MCF 10A (cell line): ENCODE measurements at regions not wholly inside any gene's neighbourhood (a gene's known extent, or its start where the extent isn't known, plus 50 kb on each side); places are given as distances from the start of the nearest gene placed in this dataset.

Experiments
- BruUV-seq: library from RNA; stranded (reverse); fragments of 400-500 nt; replicated peaks from 2 replicates; lab custom pipeline; 2021; lab: Mats Ljungman, UMichigan
- CTCF ChIA-PET: fragments of 300-600 bp; sonication (Branson Sonifier 250); formaldehyde crosslinking; extraction: SDS; loops from one replicate; lab custom pipeline; 2021; ENCODE audit warnings: antibody characterized with exemption, inconsistent platforms; lab: Yijun Ruan, JAX
- POLR2A ChIA-PET: fragments of 300-600, 350-650 bp; sonication (Branson Sonifier 250); formaldehyde crosslinking; extraction: SDS; loops from one replicate; lab custom pipeline; 2020; ENCODE audit warnings: antibody characterized with exemption, inconsistent platforms; lab: Yijun Ruan, JAX
- DNase-seq: peaks from one replicate; pipeline ENCODE4 v3.0.0-alpha.2; 2018; ENCODE audit not compliant: unreplicated experiment
- H3K27ac Mint-ChIP-seq: one replicate; pipeline ENCODE4 v1.8.0; 2022; ENCODE audit warnings: mild to moderate bottlenecking, low read depth, mixed read lengths; ENCODE audit not compliant: unreplicated experiment
- H3K27me3 Mint-ChIP-seq: one replicate; pipeline ENCODE4 v1.8.0; 2022; ENCODE audit warnings: mixed read lengths; ENCODE audit not compliant: insufficient read depth, unreplicated experiment
- H3K36me3 Mint-ChIP-seq: one replicate; pipeline ENCODE4 v1.8.0; 2022; ENCODE audit warnings: mild to moderate bottlenecking, moderate library complexity, mixed read lengths; ENCODE audit not compliant: insufficient read depth, unreplicated experiment
- H3K4me1 Mint-ChIP-seq: one replicate; pipeline ENCODE4 v1.8.0; 2022; ENCODE audit warnings: mixed read lengths; ENCODE audit not compliant: insufficient read depth, unreplicated experiment
- H3K4me3 Mint-ChIP-seq: one replicate; pipeline ENCODE4 v1.8.0; 2022; ENCODE audit warnings: mild to moderate bottlenecking, moderate library complexity, mixed read lengths; ENCODE audit not compliant: unreplicated experiment
- H3K9me3 Mint-ChIP-seq: one replicate; pipeline ENCODE4 v1.8.0; 2022; ENCODE audit warnings: mixed read lengths; ENCODE audit not compliant: unreplicated experiment
- CTCF ChIP-seq: fragments of 200-600 bp; IDR thresholded peaks from one replicate; pipeline ENCODE4 v1.8.0; 2022; ENCODE audit warnings: antibody characterized with exemption, mild to moderate bottlenecking; ENCODE audit not compliant: unreplicated experiment
- intact Hi-C: fragments of 100-400 bp; cut with micrococcal nuclease; formaldehyde crosslinking; loops from 2 replicates; pipeline ENCODE4 v1.14.1; 2022

- H3K36me3 Mint-ChIP-seq: no peaks in the 10 kb centered on the region
- intact Hi-C loops: no loop called here
- no peaks in the 10 kb centered on the region for H3K9me3 Mint-ChIP-seq
- BruUV-seq: no TSS peak
- ChIA-PET CTCF (no interaction called here), POLR2A (no interaction called here)
- TF ChIP-seq CTCF: no peak
- H3K27me3 Mint-ChIP-seq: no peaks in the 10 kb centered on the region
- no peaks in the 10 kb centered on the region for H3K4me1 Mint-ChIP-seq
- no peak overlapping the region for H3K27ac Mint-ChIP-seq
- DNase-seq: no peak
- H3K4me3 Mint-ChIP-seq: no peak overlapping the region
Measured at GRCh38 chr13:62087124-62087523, 671.5 kb upstream of the PCDH20 start.

- POLR2A ChIA-PET: no interaction called here
- Mint-ChIP-seq H3K4me1 (no peaks in the 10 kb centered on the region), H3K4me3 (no peak overlapping the region), H3K27ac (no peak overlapping the region), H3K27me3 (no peaks in the 10 kb centered on the region), H3K9me3 (no peaks in the 10 kb centered on the region), H3K36me3 (no peaks in the 10 kb centered on the region)
- BruUV-seq: no TSS peak
- intact Hi-C loops: no loop called here
- TF ChIP-seq CTCF: no peak
- no peak for DNase-seq
- CTCF ChIA-PET: no interaction called here
Measured at GRCh38 chr13:62085337-62086229, 669.9 kb upstream of the PCDH20 start.

- no peaks in the 10 kb centered on the region for H3K36me3 Mint-ChIP-seq
- DNase-seq: no peak
- BruUV-seq: no TSS peak
- ChIA-PET CTCF (no interaction called here), POLR2A (no interaction called here)
- no peaks in the 10 kb centered on the region for H3K4me1 Mint-ChIP-seq
- TF ChIP-seq CTCF: no peak
- intact Hi-C loops: no loop called here
- H3K4me3 Mint-ChIP-seq: no peak overlapping the region
- H3K27me3 Mint-ChIP-seq: no peaks in the 10 kb centered on the region
- H3K9me3 Mint-ChIP-seq: no peaks in the 10 kb centered on the region
- H3K27ac Mint-ChIP-seq: no peak overlapping the region
Measured at GRCh38 chr13:62084728-62085127, 669.1 kb upstream of the PCDH20 start.

GRCh38 chr13:62067821-62068220, 652.2 kb upstream of the PCDH20 start:
- ChIA-PET CTCF (no interaction called here), POLR2A (no interaction called here)
- Mint-ChIP-seq H3K4me3 (no peak overlapping the region), H3K27me3 (peaks cover 23% of the 10 kb centered on the region), H3K4me1 (no peaks in the 10 kb centered on the region), H3K27ac (no peak overlapping the region), H3K36me3 (no peaks in the 10 kb centered on the region), H3K9me3 (peaks cover 7% of the 10 kb centered on the region)
- intact Hi-C loops: no loop called here
- no peak for TF ChIP-seq CTCF
- BruUV-seq: no TSS peak
- DNase-seq: no peak
